Hepatocyte (in vitro differentiated cells): ENCODE measurements at regions not wholly inside any gene's neighbourhood (a gene's known extent, or its start where the extent isn't known, plus 50 kb on each side); places are given as distances from the start of the nearest gene placed in this dataset.

Experiments
- CTCF ChIP-seq: fragments of 200-600 bp; sonication (generic); IDR thresholded peaks from 2 replicates; pipeline ENCODE4 v1.5.1; 2016; ENCODE audit warnings: antibody characterized with exemption, mild to moderate bottlenecking; ENCODE audit not compliant: poor library complexity
- EZH2 ChIP-seq: fragments of 200-600 bp; sonication (generic); IDR thresholded peaks from 2 replicates; pipeline ENCODE4 v1.6.1; 2016; ENCODE audit warnings: antibody characterized with exemption, mild to moderate bottlenecking, borderline replicate concordance
- EZH2phosphoT487 ChIP-seq: fragments of 200-600 bp; sonication (generic); IDR thresholded peaks from one replicate; pipeline ENCODE4 v1.6.1; 2018; ENCODE audit warnings: antibody characterized with exemption, mild to moderate bottlenecking, low read depth, moderate library complexity; ENCODE audit not compliant: unreplicated experiment, severe bottlenecking

DNA sequence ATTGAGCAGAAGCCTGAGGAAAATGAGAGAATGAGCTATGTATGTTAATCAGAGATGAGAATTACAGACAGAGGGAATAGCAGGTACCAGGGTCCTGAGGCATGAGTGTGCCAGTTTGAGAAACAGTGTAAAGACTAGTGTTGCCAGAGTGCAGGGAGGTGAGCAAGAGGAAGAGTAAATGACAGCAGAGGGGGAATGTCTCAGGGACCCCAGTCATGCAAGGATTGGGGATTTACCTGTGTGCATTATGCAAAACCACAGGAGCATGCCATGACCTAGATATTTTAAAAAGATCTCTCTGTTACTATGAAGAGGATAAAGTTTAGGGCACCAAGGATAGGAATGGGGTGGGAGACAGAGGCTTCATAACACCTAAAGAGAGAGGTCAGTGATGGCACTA is 72.1 kb downstream of the TTC32 start:
- TF ChIP-seq CTCF: no peak
- TF ChIP-seq EZH2: no peak
- TF ChIP-seq EZH2phosphoT487: no peak
